Lower leg skin (tissue), 3 donors: ENCODE measurements at regions not wholly inside any gene's neighbourhood (a gene's known extent, or its start where the extent isn't known, plus 50 kb on each side); places are given as distances from the start of the nearest gene placed in this dataset.

ENCODE experiments used
- CTCF ChIP-seq, 3 donors: fragments of 450-650 bp; IDR thresholded peaks; one replicate each; pipeline ENCODE4 v1.5.1; 2016; ENCODE audit warnings: antibody characterized with exemption in 3 of 3, mild to moderate bottlenecking in 3 of 3, moderate library complexity in 2 of 3
- POLR2A ChIP-seq, 2 donors: fragments of 450-650 bp; IDR thresholded peaks; one replicate each; pipeline ENCODE4 v1.6.1; 2016 to 2017; ENCODE audit warnings: antibody characterized with exemption in 2 of 2, mild to moderate bottlenecking in 1 of 2, moderate library complexity in 1 of 2

DNA sequence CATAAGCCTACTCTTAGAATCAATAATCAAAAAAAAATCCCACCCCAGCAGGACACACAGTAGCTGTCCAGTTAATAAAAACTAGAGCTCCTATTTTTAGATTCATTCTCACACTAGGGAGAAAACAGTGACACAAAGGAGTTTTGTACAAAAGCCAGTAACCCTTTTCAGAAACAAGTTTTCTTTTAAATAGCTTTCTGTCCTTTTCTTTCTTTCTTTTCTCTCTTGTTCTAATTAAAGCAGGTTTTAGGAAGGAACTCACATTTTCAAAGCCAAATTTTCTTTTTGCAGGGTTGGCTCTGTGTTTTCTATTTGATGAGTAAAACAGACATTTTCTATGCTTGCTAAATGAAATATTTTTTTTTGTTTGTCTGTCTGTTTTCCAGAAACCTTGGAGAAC lies 1390.7 kb downstream of the FAM181B start:
- TF ChIP-seq CTCF (IDR thresholded peaks at IDR 0.05) (no peak), POLR2A (IDR thresholded peaks at IDR 0.05) (no peak)
